Mucosa of rectum (tissue), 2 donors: ENCODE measurements at regions not wholly inside any gene's neighbourhood (a gene's known extent, or its start where the extent isn't known, plus 50 kb on each side); places are given as distances from the start of the nearest gene placed in this dataset.

Experiments
- H3K27ac ChIP-seq, 2 donors: one replicate each; pipeline ENCODE4 v1.7.0; 2013; ENCODE audit warnings: inconsistent platforms in 2 of 2, low read depth in 2 of 2, low read length in 2 of 2
- H3K27me3 ChIP-seq, 2 donors: one replicate each; pipeline ENCODE4 v1.7.0; 2013; ENCODE audit warnings: low read length in 2 of 2; ENCODE audit not compliant: control insufficient read depth in 2 of 2, insufficient read depth in 2 of 2
- H3K36me3 ChIP-seq, 2 donors: one replicate each; pipeline ENCODE4 v1.7.0; 2013; ENCODE audit warnings: low read length in 2 of 2; ENCODE audit not compliant: control insufficient read depth in 2 of 2, insufficient read depth in 2 of 2
- H3K4me1 ChIP-seq, 2 donors: one replicate each; pipeline ENCODE4 v1.7.0; 2013; ENCODE audit warnings: low read length in 2 of 2, mild to moderate bottlenecking in 1 of 2; ENCODE audit not compliant: control insufficient read depth in 2 of 2, insufficient read depth in 2 of 2
- H3K4me3 ChIP-seq, 2 donors: one replicate each; pipeline ENCODE4 v1.7.0; 2013; ENCODE audit warnings: low read length in 2 of 2
- H3K9ac ChIP-seq, 2 donors: one replicate each; pipeline ENCODE4 v1.7.0; 2013; ENCODE audit warnings: low read length in 2 of 2, low read depth in 1 of 2, mild to moderate bottlenecking in 1 of 2
- H3K9me3 ChIP-seq, 2 donors: one replicate each; pipeline ENCODE4 v1.7.0; 2013; ENCODE audit warnings: low read length in 2 of 2; ENCODE audit not compliant: control insufficient read depth in 2 of 2
- donor health status: healthy.
- donor health status: Normal muscosa, but diverticular disease.

DNA sequence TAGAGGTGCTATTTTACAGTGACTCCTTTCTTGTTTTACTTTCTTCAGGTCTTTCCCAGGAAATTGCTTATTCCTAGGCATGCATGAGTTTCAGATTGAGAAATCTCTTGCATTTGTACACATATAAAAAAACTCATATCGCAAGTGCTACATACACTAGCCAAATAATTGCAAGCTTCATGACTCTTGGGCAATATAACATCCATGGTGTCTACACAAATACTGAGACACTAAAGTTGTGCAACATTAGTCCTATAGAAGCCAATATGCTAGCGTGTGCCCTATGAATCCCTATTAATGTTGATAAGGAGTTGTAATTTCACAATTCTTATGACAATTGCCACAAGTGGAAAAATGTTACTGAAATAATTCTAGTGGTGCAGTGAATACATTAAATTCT, 591.0 kb downstream of the ADGRL2 start:
- Histone ChIP-seq H3K4me3 (no peak overlapping the region), H3K27ac (no peak overlapping the region), H3K27me3 (no peaks in the 10 kb centered on the region), H3K9me3 (no peaks in the 10 kb centered on the region), H3K36me3 (no peaks in the 10 kb centered on the region), H3K9ac (no peak overlapping the region), H3K4me1 (no peaks in the 10 kb centered on the region)

DNA sequence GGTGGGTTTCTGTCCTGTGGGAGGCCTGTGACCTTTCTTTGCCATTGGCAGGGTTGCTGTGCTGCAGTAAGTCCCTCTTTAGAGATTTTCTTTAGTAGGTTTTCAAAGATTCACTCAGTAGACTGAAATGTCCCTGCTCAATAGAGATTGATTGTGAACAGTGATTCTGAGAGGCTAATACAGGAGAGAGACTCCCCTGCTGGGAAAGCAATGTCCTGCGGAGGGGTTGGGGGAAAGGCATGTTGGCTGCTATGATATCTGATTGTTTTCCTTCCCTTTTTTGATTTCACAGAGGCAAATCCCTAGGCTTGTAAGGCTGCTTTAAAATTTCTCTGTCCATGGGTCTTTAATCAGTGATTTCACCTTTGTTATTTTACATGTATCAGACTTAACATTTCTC, 589.9 kb downstream of the ADGRL2 start:
- Histone ChIP-seq H3K9me3 (no peaks in the 10 kb centered on the region), H3K36me3 (no peaks in the 10 kb centered on the region), H3K27me3 (no peaks in the 10 kb centered on the region), H3K9ac (no peak overlapping the region), H3K27ac (no peak overlapping the region), H3K4me3 (no peak overlapping the region), H3K4me1 (no peaks in the 10 kb centered on the region)

DNA sequence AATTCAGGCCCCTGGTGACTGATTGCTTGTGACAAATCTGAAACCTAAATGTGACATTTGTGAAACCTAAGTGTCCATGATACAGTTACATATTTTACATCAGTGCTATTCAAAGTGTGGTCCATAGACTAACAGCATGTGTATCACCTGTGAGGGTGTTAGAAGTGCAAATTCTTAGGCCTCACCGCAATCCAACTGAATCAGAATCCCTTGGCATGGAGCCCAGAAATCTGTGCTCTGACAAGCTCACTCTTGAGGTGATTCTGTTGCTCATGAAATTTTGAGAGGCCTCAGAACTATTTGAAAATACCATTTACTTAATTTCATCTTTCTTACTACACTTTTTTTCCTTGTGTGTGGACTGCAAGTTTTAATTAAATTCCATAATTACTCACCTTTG, 587.9 kb downstream of the ADGRL2 start:
- no peaks in the 10 kb centered on the region for H3K36me3 ChIP-seq
- no peaks in the 10 kb centered on the region for H3K27me3 ChIP-seq

DNA sequence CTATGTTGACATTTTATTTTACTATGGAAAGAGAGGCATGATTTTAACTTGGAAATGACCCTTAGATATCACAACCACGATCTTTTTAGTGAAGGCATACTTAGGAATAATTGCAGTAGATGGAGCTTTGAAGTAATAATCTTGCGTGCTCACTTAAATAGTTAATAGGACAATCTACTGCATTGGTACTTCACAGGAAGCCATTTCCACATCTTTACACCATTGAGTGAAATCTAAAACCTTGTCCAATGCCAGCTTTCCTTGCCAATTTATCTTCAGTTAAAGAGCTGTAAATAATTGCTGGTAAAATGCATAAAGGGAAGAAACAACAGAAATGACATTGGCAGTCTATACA, 586.3 kb downstream of the ADGRL2 start:
- no peaks in the 10 kb centered on the region for H3K4me1 ChIP-seq
- H3K27ac ChIP-seq = no peak overlapping the region
- no peaks in the 10 kb centered on the region for H3K36me3 ChIP-seq
- no peaks in the 10 kb centered on the region for H3K27me3 ChIP-seq
- H3K4me3 ChIP-seq = no peak overlapping the region
- H3K9ac ChIP-seq = no peak overlapping the region
- no peaks in the 10 kb centered on the region for H3K9me3 ChIP-seq

More for the DNA sequence above, 587.9 kb downstream of the ADGRL2 start:
- Histone ChIP-seq H3K27ac (no peak overlapping the region), H3K9ac (no peak overlapping the region), H3K9me3 (no peaks in the 10 kb centered on the region), H3K4me1 (no peaks in the 10 kb centered on the region), H3K4me3 (no peak overlapping the region)

DNA sequence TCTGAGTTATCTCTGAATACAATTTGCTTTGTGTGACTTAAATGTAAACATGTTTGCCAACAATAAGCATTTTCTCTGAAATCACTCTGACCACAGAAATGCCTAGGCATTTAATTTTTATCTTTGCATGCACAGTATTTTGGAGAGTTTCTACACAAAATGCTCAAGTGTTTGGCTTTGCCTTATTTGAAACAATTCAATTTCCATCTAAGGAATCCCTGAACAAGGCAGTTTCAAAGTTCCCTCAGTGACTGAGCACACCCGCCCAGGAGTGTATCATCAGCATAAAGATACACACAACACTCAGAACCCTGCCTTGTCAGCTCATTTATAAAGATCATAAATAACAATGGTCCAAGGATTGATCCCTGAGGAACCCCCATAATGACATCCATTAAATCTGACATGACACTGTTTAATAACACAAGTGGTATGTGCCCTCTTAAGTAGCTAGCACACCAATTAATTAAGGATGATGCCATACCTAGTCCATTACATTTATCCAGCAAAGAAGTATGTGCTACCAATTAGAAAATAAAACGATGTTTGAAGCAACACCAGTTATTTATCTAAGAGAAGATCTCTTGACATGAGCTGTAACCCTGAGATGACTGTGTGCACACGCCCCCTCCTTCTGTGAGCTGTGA, 585.8 kb downstream of the ADGRL2 start:
- no peaks in the 10 kb centered on the region for H3K9me3 ChIP-seq
- H3K36me3 ChIP-seq = no peaks in the 10 kb centered on the region
- no peaks in the 10 kb centered on the region for H3K4me1 ChIP-seq
- no peaks in the 10 kb centered on the region for H3K27me3 ChIP-seq
- H3K4me3 ChIP-seq = no peak overlapping the region
- H3K27ac ChIP-seq = no peak overlapping the region
- H3K9ac ChIP-seq = no peak overlapping the region

DNA sequence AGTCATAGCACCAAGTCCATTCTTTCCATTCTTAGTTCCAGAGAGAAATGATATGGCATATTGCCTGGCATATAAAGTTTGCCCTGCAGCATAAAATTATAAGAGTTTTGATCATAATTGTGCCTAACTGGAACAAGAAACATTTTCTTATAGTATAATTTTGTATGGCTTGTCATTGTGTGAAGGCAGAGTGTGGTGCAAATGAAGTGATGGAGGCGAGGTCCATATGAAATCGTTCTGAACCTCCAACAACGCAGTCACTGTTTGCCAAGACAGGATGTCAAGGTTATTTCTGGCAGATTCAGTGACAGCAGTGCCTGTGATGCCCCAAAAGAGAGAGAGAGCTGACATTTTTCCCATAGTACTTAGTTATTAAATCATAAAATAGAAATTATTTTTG, 584.0 kb downstream of the ADGRL2 start:
- no peaks in the 10 kb centered on the region for H3K9me3 ChIP-seq
- H3K9ac ChIP-seq = no peak overlapping the region
- H3K4me3 ChIP-seq = no peak overlapping the region
- H3K36me3 ChIP-seq = no peaks in the 10 kb centered on the region
- no peaks in the 10 kb centered on the region for H3K4me1 ChIP-seq
- H3K27me3 ChIP-seq = no peaks in the 10 kb centered on the region
- H3K27ac ChIP-seq = no peak overlapping the region

DNA sequence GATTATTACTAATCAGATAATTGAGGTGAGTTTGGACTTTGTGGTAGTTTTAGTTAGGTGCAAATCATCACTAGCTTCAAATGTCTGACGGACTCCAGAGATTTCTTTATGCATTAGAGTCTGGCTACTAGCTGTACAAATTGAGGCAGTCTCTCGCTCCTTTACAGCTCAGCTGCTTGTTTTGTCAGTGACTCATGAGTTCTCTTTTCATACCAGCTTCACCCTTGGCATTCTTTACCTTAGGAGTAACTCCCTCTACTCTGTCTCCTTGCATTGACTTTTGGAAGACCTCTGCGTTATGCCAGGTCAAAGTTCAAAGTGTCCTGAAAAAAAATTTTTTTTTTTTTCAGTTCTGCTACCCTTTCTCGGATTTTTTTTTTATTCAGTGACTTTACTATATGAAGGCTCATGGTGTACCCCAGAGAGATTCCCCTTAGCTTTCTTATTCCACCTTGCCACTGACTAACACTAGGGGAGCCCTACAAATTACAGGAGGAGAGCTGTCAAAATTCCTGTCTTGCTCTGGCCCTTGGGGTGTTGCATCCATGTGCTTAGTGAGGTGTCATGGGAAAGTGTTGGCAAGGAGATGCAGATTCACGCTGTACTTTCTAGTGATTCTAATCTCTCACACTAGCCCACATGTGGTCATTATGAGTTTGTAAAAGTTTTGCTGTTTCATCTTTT, 576.6 kb downstream of the ADGRL2 start:
- no peaks in the 10 kb centered on the region for H3K9me3 ChIP-seq
- no peaks in the 10 kb centered on the region for H3K36me3 ChIP-seq
- no peak overlapping the region for H3K27ac ChIP-seq

DNA sequence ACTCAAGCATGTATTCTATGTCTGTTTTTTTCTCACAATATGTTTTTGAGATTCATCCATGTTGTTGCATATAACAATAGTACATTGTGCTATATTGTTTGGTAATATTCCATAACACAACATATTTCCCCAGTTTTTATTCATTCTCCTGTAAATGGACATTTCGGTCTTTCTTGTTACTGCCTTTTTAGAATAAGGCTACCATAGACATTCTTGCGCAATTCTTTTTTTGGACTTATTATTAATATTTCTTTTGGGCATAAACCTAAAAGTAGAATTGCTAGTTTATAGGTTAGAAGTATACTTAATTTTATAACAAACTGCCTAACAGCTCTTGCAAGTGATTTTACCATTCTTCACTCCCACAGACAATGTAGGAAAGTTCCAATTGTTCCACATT, 573.0 kb downstream of the ADGRL2 start:
- no peak overlapping the region for H3K27ac ChIP-seq

More for the DNA sequence above, 576.6 kb downstream of the ADGRL2 start:
- Histone ChIP-seq H3K27me3 (no peaks in the 10 kb centered on the region), H3K4me3 (no peak overlapping the region), H3K9ac (no peak overlapping the region), H3K4me1 (no peaks in the 10 kb centered on the region)

DNA sequence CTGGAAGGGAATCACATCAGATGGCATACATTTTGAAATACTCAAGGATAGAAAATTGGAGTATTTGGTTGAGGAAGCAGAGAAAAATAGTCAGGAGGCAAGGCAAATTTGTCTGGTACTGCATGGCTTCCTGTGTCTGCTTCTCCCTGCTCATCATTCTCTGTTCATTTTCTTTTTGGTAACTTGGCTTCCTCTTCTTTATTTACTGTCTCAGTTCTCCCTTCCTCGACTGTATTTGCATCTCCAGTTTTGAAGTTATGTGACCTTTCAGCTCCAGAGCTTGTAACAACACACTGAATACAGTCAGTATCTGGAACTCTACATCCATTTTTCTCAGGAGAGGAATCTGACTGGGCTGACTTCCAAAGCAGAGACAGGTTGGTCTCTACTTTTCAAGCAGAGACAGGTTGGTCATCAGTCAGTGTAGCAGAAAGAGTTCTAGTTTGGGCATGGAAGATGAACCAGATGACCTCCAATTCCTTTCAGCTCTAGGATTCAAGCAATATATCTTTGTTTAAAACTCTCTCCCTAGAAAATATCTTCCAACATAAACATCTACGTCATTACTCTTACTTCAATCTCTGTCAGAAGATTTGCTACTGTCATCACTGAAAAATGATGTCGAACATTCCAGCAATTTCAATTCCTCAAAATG, 571.2 kb downstream of the ADGRL2 start:
- Histone ChIP-seq H3K27me3 (no peaks in the 10 kb centered on the region), H3K4me3 (no peak overlapping the region), H3K9ac (no peak overlapping the region), H3K9me3 (no peaks in the 10 kb centered on the region), H3K4me1 (no peaks in the 10 kb centered on the region), H3K27ac (no peak overlapping the region), H3K36me3 (no peaks in the 10 kb centered on the region)

More for the DNA sequence above, 573.0 kb downstream of the ADGRL2 start:
- Histone ChIP-seq H3K9ac (no peak overlapping the region), H3K36me3 (no peaks in the 10 kb centered on the region), H3K27me3 (no peaks in the 10 kb centered on the region), H3K9me3 (no peaks in the 10 kb centered on the region), H3K4me3 (no peak overlapping the region), H3K4me1 (no peaks in the 10 kb centered on the region)

DNA sequence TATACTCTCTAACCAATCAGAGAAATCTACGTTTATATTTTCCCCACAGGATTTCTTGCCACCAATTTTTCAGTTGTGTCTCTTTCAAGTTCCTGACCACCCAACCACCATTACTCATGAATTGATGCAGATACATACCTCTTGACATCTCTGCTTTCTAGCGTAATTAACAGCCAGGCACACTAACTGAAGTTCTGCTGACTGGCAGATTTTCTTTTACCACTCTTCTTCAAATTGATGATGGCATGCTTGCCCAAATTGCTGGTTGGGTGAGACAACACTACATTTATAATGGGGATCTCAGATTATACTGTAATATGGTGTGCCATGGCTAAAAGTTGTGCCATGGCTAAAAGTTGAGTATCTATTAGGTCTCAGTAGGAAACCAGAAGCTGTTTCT, 566.7 kb downstream of the ADGRL2 start:
- H3K9ac ChIP-seq = no peak overlapping the region
- H3K4me1 ChIP-seq = no peaks in the 10 kb centered on the region
- no peak overlapping the region for H3K27ac ChIP-seq
- no peak overlapping the region for H3K4me3 ChIP-seq
- H3K9me3 ChIP-seq = no peaks in the 10 kb centered on the region
- H3K36me3 ChIP-seq = no peaks in the 10 kb centered on the region
- no peaks in the 10 kb centered on the region for H3K27me3 ChIP-seq
